ENCODE measurements at regions not wholly inside any gene's neighbourhood (a gene's known extent, or its start where the extent isn't known, plus 50 kb on each side); places are given as distances from the start of the nearest gene placed in this dataset.

GRCh38 chr15:39227001-39227400 lies 353.9 kb upstream of the THBS1 start:
- no peak for DNase-seq (ENCODE audit: extremely low spot score)
- CTCF ChIA-PET, result no interaction called here
- POLR2A ChIA-PET, result no interaction called here
- TF ChIP-seq CTCF (IDR thresholded peaks at IDR 0.05; ENCODE audit: control extremely low read depth, extremely low read depth, low read depth, missing control alignments), result no peak

- no peak for DNase-seq (ENCODE audit: extremely low spot score)
- POLR2A ChIA-PET, result no interaction called here
- no peak for TF ChIP-seq CTCF (IDR thresholded peaks at IDR 0.05; ENCODE audit: control extremely low read depth, extremely low read depth, low read depth, missing control alignments)
- CTCF ChIA-PET, result no interaction called here
These were observed 352.0 kb upstream of the THBS1 start for GRCh38 chr15:39228889-39229288.

GRCh38 chr15:39230205-39230907 lies 350.5 kb upstream of the THBS1 start:
- TF ChIP-seq CTCF (IDR thresholded peaks at IDR 0.05; ENCODE audit: control extremely low read depth, extremely low read depth, low read depth, missing control alignments), result no peak
- DNase-seq (ENCODE audit: extremely low spot score), result no peak
- ChIA-PET POLR2A (no interaction called here), CTCF (no interaction called here)

- no peak for DNase-seq (ENCODE audit: extremely low spot score)
- POLR2A ChIA-PET, result no interaction called here
- CTCF ChIA-PET, result no interaction called here
- no peak for TF ChIP-seq CTCF (IDR thresholded peaks at IDR 0.05; ENCODE audit: control extremely low read depth, extremely low read depth, low read depth, missing control alignments)
These were observed 350.0 kb upstream of the THBS1 start for GRCh38 chr15:39230908-39231285.

GRCh38 chr15:39232512-39232911 lies 348.4 kb upstream of the THBS1 start:
- no peak for TF ChIP-seq CTCF (IDR thresholded peaks at IDR 0.05; ENCODE audit: control extremely low read depth, extremely low read depth, low read depth, missing control alignments)
- POLR2A ChIA-PET, result no interaction called here
- CTCF ChIA-PET, result no interaction called here
- DNase-seq (ENCODE audit: extremely low spot score), result no peak

- no peak for DNase-seq (ENCODE audit: extremely low spot score)
- no peak for TF ChIP-seq CTCF (IDR thresholded peaks at IDR 0.05; ENCODE audit: control extremely low read depth, extremely low read depth, low read depth, missing control alignments)
- ChIA-PET POLR2A (no interaction called here), CTCF (no interaction called here)
These were observed 345.6 kb upstream of the THBS1 start for GRCh38 chr15:39235084-39235795.

Data from GM10248 (cell line).